ENCODE measurements at regions not wholly inside any gene's neighbourhood (a gene's known extent, or its start where the extent isn't known, plus 50 kb on each side); places are given as distances from the start of the nearest gene placed in this dataset.
A peak's percentile ranks its signal among the peaks of the same experiment; 100 is the strongest.

GRCh38 chr10:42883993-42884983, 101.7 kb downstream of the BMS1 start:
- H3K9me3 Mint-ChIP-seq (ENCODE audit: unreplicated experiment) = peaks cover 19% of the 10 kb centered on the region
- H3K27ac Mint-ChIP-seq (ENCODE audit: unreplicated experiment) = no peak overlapping the region
- TF ChIP-seq CTCF (IDR thresholded peaks at IDR 0.05) = no peak
- H3K36me3 Mint-ChIP-seq (ENCODE audit: unreplicated experiment) = no peaks in the 10 kb centered on the region
- H3K27me3 Mint-ChIP-seq (ENCODE audit: unreplicated experiment) = no peaks in the 10 kb centered on the region
- no peak overlapping the region for H3K4me3 Mint-ChIP-seq (ENCODE audit: unreplicated experiment)
- H3K4me1 Mint-ChIP-seq (ENCODE audit: unreplicated experiment) = no peaks in the 10 kb centered on the region
- DNase-seq (ENCODE audit: extremely low spot score, unreplicated experiment) = no peak

GRCh38 chr10:42885491-42886270, 103.1 kb downstream of the BMS1 start:
- no peak overlapping the region for H3K4me3 Mint-ChIP-seq (ENCODE audit: unreplicated experiment)

GRCh38 chr10:42887734-42888503, 105.3 kb downstream of the BMS1 start:
- no peak for TF ChIP-seq CTCF (IDR thresholded peaks at IDR 0.05)
- Mint-ChIP-seq H3K9me3 (ENCODE audit: unreplicated experiment) (peaks cover 5% of the 10 kb centered on the region), H3K36me3 (ENCODE audit: unreplicated experiment) (no peaks in the 10 kb centered on the region), H3K4me3 (ENCODE audit: unreplicated experiment) (no peak overlapping the region), H3K27ac (ENCODE audit: unreplicated experiment) (no peak overlapping the region), H3K4me1 (ENCODE audit: unreplicated experiment) (no peaks in the 10 kb centered on the region), H3K27me3 (ENCODE audit: unreplicated experiment) (peaks cover 4% of the 10 kb centered on the region)
- DNase-seq (ENCODE audit: extremely low spot score, unreplicated experiment) = peak; percentile 65

More at GRCh38 chr10:42885491-42886270, 103.1 kb downstream of the BMS1 start:
- TF ChIP-seq CTCF (IDR thresholded peaks at IDR 0.05) = no peak
- Mint-ChIP-seq H3K36me3 (ENCODE audit: unreplicated experiment) (no peaks in the 10 kb centered on the region), H3K27ac (ENCODE audit: unreplicated experiment) (no peak overlapping the region), H3K27me3 (ENCODE audit: unreplicated experiment) (peaks cover 2% of the 10 kb centered on the region), H3K4me1 (ENCODE audit: unreplicated experiment) (no peaks in the 10 kb centered on the region), H3K9me3 (ENCODE audit: unreplicated experiment) (peaks cover 19% of the 10 kb centered on the region)
- DNase-seq (ENCODE audit: extremely low spot score, unreplicated experiment) = no peak

GRCh38 chr10:42888504-42889095, 106.0 kb downstream of the BMS1 start:
- H3K4me1 Mint-ChIP-seq (ENCODE audit: unreplicated experiment) = no peaks in the 10 kb centered on the region
- TF ChIP-seq CTCF (IDR thresholded peaks at IDR 0.05) = no peak
- H3K4me3 Mint-ChIP-seq (ENCODE audit: unreplicated experiment) = no peak overlapping the region
- H3K27me3 Mint-ChIP-seq (ENCODE audit: unreplicated experiment) = peaks cover 4% of the 10 kb centered on the region
- no peaks in the 10 kb centered on the region for H3K9me3 Mint-ChIP-seq (ENCODE audit: unreplicated experiment)
- peak; percentile 68 for DNase-seq (ENCODE audit: extremely low spot score, unreplicated experiment)
- no peak overlapping the region for H3K27ac Mint-ChIP-seq (ENCODE audit: unreplicated experiment)
- no peaks in the 10 kb centered on the region for H3K36me3 Mint-ChIP-seq (ENCODE audit: unreplicated experiment)
